ENCODE measurements at regions not wholly inside any gene's neighbourhood (a gene's known extent, or its start where the extent isn't known, plus 50 kb on each side); places are given as distances from the start of the nearest gene placed in this dataset.
"Not testable (repeated sequence)": the region's sequence is repeated elsewhere in the genome, so short reads cannot be mapped to it uniquely, and the experiment has no call there.

- Histone ChIP-seq H3K27me3 (ENCODE audit: low read depth, low read length) (no peaks in the 10 kb centered on the region), H3K9me3 (ENCODE audit: control insufficient read depth in 1 of 2, low read length in 2 of 2) (peaks cover 0 to 15% of the 10 kb centered on the region in 2 donors), H3K4me1 (ENCODE audit: control insufficient read depth in 1 of 2, insufficient read depth in 2 of 2, low read length in 2 of 2) (peaks cover 0 to 9% of the 10 kb centered on the region in 2 donors), H3K36me3 (ENCODE audit: control insufficient read depth in 1 of 2, insufficient read depth in 2 of 2, low read length in 2 of 2) (no peaks in the 10 kb centered on the region), H3K4me3 (ENCODE audit: low read depth in 1 of 2, low read length in 2 of 2) (no peak overlapping the region), H3K27ac (ENCODE audit: low read length) (no peak overlapping the region)
Measured at GRCh38 chr3:145197821-145198220, 963.2 kb downstream of the PLOD2 start.

- H3K27me3 ChIP-seq (ENCODE audit: low read depth, low read length) = no peaks in the 10 kb centered on the region
Measured at GRCh38 chr3:145209561-145209960, 951.4 kb downstream of the PLOD2 start.

GRCh38 chr3:145219355-145220235 lies 941.4 kb downstream of the PLOD2 start:
- H3K9me3 ChIP-seq (ENCODE audit: control insufficient read depth in 1 of 2, low read length in 2 of 2) = peaks cover 0 to 2% of the 10 kb centered on the region in 2 donors
- H3K27ac ChIP-seq (ENCODE audit: low read length) = no peak overlapping the region
- no peaks in the 10 kb centered on the region for H3K27me3 ChIP-seq (ENCODE audit: low read depth, low read length)
- H3K36me3 ChIP-seq (ENCODE audit: control insufficient read depth in 1 of 2, insufficient read depth in 2 of 2, low read length in 2 of 2) = no peaks in the 10 kb centered on the region
- no peaks in the 10 kb centered on the region for H3K4me1 ChIP-seq (ENCODE audit: control insufficient read depth in 1 of 2, insufficient read depth in 2 of 2, low read length in 2 of 2)
- no peak overlapping the region for H3K4me3 ChIP-seq (ENCODE audit: low read depth in 1 of 2, low read length in 2 of 2)

More at GRCh38 chr3:145209561-145209960, 951.4 kb downstream of the PLOD2 start:
- Histone ChIP-seq H3K4me1 (ENCODE audit: control insufficient read depth in 1 of 2, insufficient read depth in 2 of 2, low read length in 2 of 2) (no peaks in the 10 kb centered on the region), H3K36me3 (ENCODE audit: control insufficient read depth in 1 of 2, insufficient read depth in 2 of 2, low read length in 2 of 2) (no peaks in the 10 kb centered on the region), H3K9me3 (ENCODE audit: control insufficient read depth in 1 of 2, low read length in 2 of 2) (no peaks in the 10 kb centered on the region), H3K4me3 (ENCODE audit: low read depth in 1 of 2, low read length in 2 of 2) (no peak overlapping the region), H3K27ac (ENCODE audit: low read length) (no peak overlapping the region)

GRCh38 chr3:145224886-145225285 lies 936.1 kb downstream of the PLOD2 start:
- Histone ChIP-seq H3K4me3 (ENCODE audit: low read depth in 1 of 2, low read length in 2 of 2) (no peak overlapping the region), H3K9me3 (ENCODE audit: control insufficient read depth in 1 of 2, low read length in 2 of 2) (peaks cover 0 to 2% of the 10 kb centered on the region in 2 donors), H3K27ac (ENCODE audit: low read length) (no peak overlapping the region), H3K4me1 (ENCODE audit: control insufficient read depth in 1 of 2, insufficient read depth in 2 of 2, low read length in 2 of 2) (no peaks in the 10 kb centered on the region), H3K27me3 (ENCODE audit: low read depth, low read length) (no peaks in the 10 kb centered on the region), H3K36me3 (ENCODE audit: control insufficient read depth in 1 of 2, insufficient read depth in 2 of 2, low read length in 2 of 2) (no peaks in the 10 kb centered on the region)

GRCh38 chr3:145243875-145244274 lies 917.1 kb downstream of the PLOD2 start:
- Histone ChIP-seq H3K4me1 (ENCODE audit: control insufficient read depth in 1 of 2, insufficient read depth in 2 of 2, low read length in 2 of 2) (no peaks in the 10 kb centered on the region), H3K27ac (ENCODE audit: low read length) (no peak overlapping the region), H3K4me3 (ENCODE audit: low read depth in 1 of 2, low read length in 2 of 2) (no peak overlapping the region), H3K36me3 (ENCODE audit: control insufficient read depth in 1 of 2, insufficient read depth in 2 of 2, low read length in 2 of 2) (no peaks in the 10 kb centered on the region), H3K27me3 (ENCODE audit: low read depth, low read length) (no peaks in the 10 kb centered on the region), H3K9me3 (ENCODE audit: control insufficient read depth in 1 of 2, low read length in 2 of 2) (peaks cover 0 to 6% of the 10 kb centered on the region in 2 donors)

GRCh38 chr3:145244327-145244726 lies 916.7 kb downstream of the PLOD2 start:
- H3K27me3 ChIP-seq (ENCODE audit: low read depth, low read length) = no peaks in the 10 kb centered on the region
- no peak overlapping the region for H3K4me3 ChIP-seq (ENCODE audit: low read depth in 1 of 2, low read length in 2 of 2)
- H3K9me3 ChIP-seq (ENCODE audit: control insufficient read depth in 1 of 2, low read length in 2 of 2) = peaks cover 0 to 10% of the 10 kb centered on the region in 2 donors

GRCh38 chr3:145246291-145246690 lies 914.7 kb downstream of the PLOD2 start:
- Histone ChIP-seq H3K4me3 (ENCODE audit: low read depth in 1 of 2, low read length in 2 of 2) (no peak overlapping the region), H3K36me3 (ENCODE audit: control insufficient read depth in 1 of 2, insufficient read depth in 2 of 2, low read length in 2 of 2) (no peaks in the 10 kb centered on the region), H3K27me3 (ENCODE audit: low read depth, low read length) (no peaks in the 10 kb centered on the region), H3K27ac (ENCODE audit: low read length) (no peak overlapping the region), H3K9me3 (ENCODE audit: control insufficient read depth in 1 of 2, low read length in 2 of 2) (peaks cover 0 to 15% of the 10 kb centered on the region in 2 donors), H3K4me1 (ENCODE audit: control insufficient read depth in 1 of 2, insufficient read depth in 2 of 2, low read length in 2 of 2) (no peaks in the 10 kb centered on the region)

More at GRCh38 chr3:145244327-145244726, 916.7 kb downstream of the PLOD2 start:
- Histone ChIP-seq H3K4me1 (ENCODE audit: control insufficient read depth in 1 of 2, insufficient read depth in 2 of 2, low read length in 2 of 2) (no peaks in the 10 kb centered on the region), H3K36me3 (ENCODE audit: control insufficient read depth in 1 of 2, insufficient read depth in 2 of 2, low read length in 2 of 2) (no peaks in the 10 kb centered on the region), H3K27ac (ENCODE audit: low read length) (no peak overlapping the region)

GRCh38 chr3:145248928-145249327 lies 912.1 kb downstream of the PLOD2 start:
- Histone ChIP-seq H3K27me3 (ENCODE audit: low read depth, low read length) (no peaks in the 10 kb centered on the region), H3K4me1 (ENCODE audit: control insufficient read depth in 1 of 2, insufficient read depth in 2 of 2, low read length in 2 of 2) (no peaks in the 10 kb centered on the region), H3K4me3 (ENCODE audit: low read depth in 1 of 2, low read length in 2 of 2) (peak overlapping the region in 1 of 2 donors; percentile 1), H3K9me3 (ENCODE audit: control insufficient read depth in 1 of 2, low read length in 2 of 2) (peaks cover 0 to 15% of the 10 kb centered on the region in 2 donors), H3K36me3 (ENCODE audit: control insufficient read depth in 1 of 2, insufficient read depth in 2 of 2, low read length in 2 of 2) (no peaks in the 10 kb centered on the region), H3K27ac (ENCODE audit: low read length) (no peak overlapping the region)

GRCh38 chr3:145251311-145251710 lies 909.7 kb downstream of the PLOD2 start:
- no peaks in the 10 kb centered on the region for H3K36me3 ChIP-seq (ENCODE audit: control insufficient read depth in 1 of 2, insufficient read depth in 2 of 2, low read length in 2 of 2)
- no peak overlapping the region for H3K4me3 ChIP-seq (ENCODE audit: low read depth in 1 of 2, low read length in 2 of 2)
- no peaks in the 10 kb centered on the region for H3K27me3 ChIP-seq (ENCODE audit: low read depth, low read length)
- H3K9me3 ChIP-seq (ENCODE audit: control insufficient read depth in 1 of 2, low read length in 2 of 2) = peaks cover 0 to 15% of the 10 kb centered on the region in 2 donors
- H3K4me1 ChIP-seq (ENCODE audit: control insufficient read depth in 1 of 2, insufficient read depth in 2 of 2, low read length in 2 of 2) = no peaks in the 10 kb centered on the region
- H3K27ac ChIP-seq (ENCODE audit: low read length) = no peak overlapping the region

GRCh38 chr3:145257967-145258366 lies 903.0 kb downstream of the PLOD2 start:
- not testable (repeated sequence) for H3K9me3 ChIP-seq (ENCODE audit: control insufficient read depth in 1 of 2, low read length in 2 of 2); H3K27me3 ChIP-seq (ENCODE audit: low read depth, low read length); H3K36me3 ChIP-seq (ENCODE audit: control insufficient read depth in 1 of 2, insufficient read depth in 2 of 2, low read length in 2 of 2); H3K27ac ChIP-seq (ENCODE audit: low read length); H3K4me1 ChIP-seq (ENCODE audit: control insufficient read depth in 1 of 2, insufficient read depth in 2 of 2, low read length in 2 of 2); H3K4me3 ChIP-seq (ENCODE audit: low read depth in 1 of 2, low read length in 2 of 2)

GRCh38 chr3:145259166-145259880 lies 901.7 kb downstream of the PLOD2 start:
- H3K4me1 ChIP-seq (ENCODE audit: control insufficient read depth in 1 of 2, insufficient read depth in 2 of 2, low read length in 2 of 2) = no peaks in the 10 kb centered on the region
- H3K4me3 ChIP-seq (ENCODE audit: low read depth in 1 of 2, low read length in 2 of 2) = no peak overlapping the region
- no peak overlapping the region for H3K27ac ChIP-seq (ENCODE audit: low read length)
- H3K36me3 ChIP-seq (ENCODE audit: control insufficient read depth in 1 of 2, insufficient read depth in 2 of 2, low read length in 2 of 2) = no peaks in the 10 kb centered on the region
- H3K9me3 ChIP-seq (ENCODE audit: control insufficient read depth in 1 of 2, low read length in 2 of 2) = no peaks in the 10 kb centered on the region
- H3K27me3 ChIP-seq (ENCODE audit: low read depth, low read length) = no peaks in the 10 kb centered on the region

Measured in muscle layer of duodenum (tissue), 2 donors.